ENCODE measurements at regions not wholly inside any gene's neighbourhood (a gene's known extent, or its start where the extent isn't known, plus 50 kb on each side); places are given as distances from the start of the nearest gene placed in this dataset.

DNA sequence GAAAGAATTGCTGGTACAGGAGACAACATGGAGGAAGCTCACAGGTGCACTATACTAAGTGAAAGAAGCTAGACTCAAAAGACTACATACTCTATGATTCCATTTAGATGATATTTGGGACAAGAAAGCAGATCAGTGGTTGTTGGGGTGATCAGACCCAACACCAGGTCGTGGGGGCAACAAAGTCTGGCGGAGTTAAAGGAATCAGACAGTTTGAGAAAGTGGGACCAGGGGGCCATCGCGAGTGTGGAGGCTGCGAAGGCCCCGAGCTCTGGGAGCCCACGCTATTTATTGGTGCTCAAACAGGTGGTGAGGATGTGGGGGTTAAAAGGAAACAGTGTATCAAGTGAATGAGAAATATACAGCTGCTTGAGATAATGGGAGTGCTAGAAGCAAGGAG is 282.8 kb upstream of the SGK1 start:
- Histone ChIP-seq H3K4me3 (no peak overlapping the region), H3K9ac (no peak overlapping the region), H3K27ac (no peak overlapping the region), H3K9me3 (ENCODE audit: low read depth) (no peaks in the 10 kb centered on the region), H3K9me2 (ENCODE audit: insufficient read depth) (no peaks in the 10 kb centered on the region), H3K4me2 (ENCODE audit: unreplicated experiment) (no peak overlapping the region), H4K20me1 (ENCODE audit: insufficient read depth) (no peaks in the 10 kb centered on the region), H3F3A (ENCODE audit: insufficient read depth) (no peaks in the 10 kb centered on the region), H3K79me2 (ENCODE audit: insufficient read depth) (no peaks in the 10 kb centered on the region), H2AFZ (no peak overlapping the region), H3K4me1 (ENCODE audit: insufficient read depth) (no peaks in the 10 kb centered on the region), H3K27me3 (replicated peaks; ENCODE audit: insufficient read depth) (no peaks in the 10 kb centered on the region), H3K36me3 (ENCODE audit: low read depth) (no peaks in the 10 kb centered on the region)
- no peak for TF ChIP-seq EZH2phosphoT487 (IDR thresholded peaks at IDR 0.05; ENCODE audit: insufficient read depth, low read depth)
- TF ChIP-seq EZH2 (IDR thresholded peaks at IDR 0.05; ENCODE audit: insufficient read depth, poor library complexity, severe bottlenecking): no peak
- in situ Hi-C loops (cut with MboI): no loop called here
- DNase-seq: no peak
- WGBS, 2 experiments (ENCODE audit: low coverage in 1 of 2, low lambda C conversion rate in 2 of 2, missing lambda C conversion rate in 2 of 2): 70 to 71% methylated on average over 7 of the region's 7 CpGs

DNA sequence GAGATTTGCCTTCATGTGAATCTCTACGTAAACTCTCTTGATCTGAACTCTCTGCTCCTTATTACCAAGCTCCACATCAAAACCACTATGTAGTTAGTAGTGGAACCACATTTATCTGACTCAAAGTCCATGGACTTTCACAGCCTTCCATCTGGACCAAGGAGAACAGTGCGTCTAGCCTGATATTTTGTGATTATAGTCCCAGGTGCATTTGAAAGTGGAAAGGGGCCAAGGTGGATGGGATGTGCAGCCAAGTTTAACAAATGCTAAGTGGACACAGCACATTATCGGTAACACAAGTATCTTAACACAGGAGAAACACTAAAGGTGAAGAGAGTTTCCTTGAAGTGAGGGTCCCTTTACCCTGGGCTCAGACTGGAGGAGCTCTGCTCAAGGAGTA is 281.2 kb upstream of the SGK1 start:
- no peaks in the 10 kb centered on the region for H3K36me3 ChIP-seq (ENCODE audit: low read depth)
- in situ Hi-C loops (cut with MboI): no loop called here
- no peak for TF ChIP-seq EZH2 (IDR thresholded peaks at IDR 0.05; ENCODE audit: insufficient read depth, poor library complexity, severe bottlenecking)
- no peak for TF ChIP-seq EZH2phosphoT487 (IDR thresholded peaks at IDR 0.05; ENCODE audit: insufficient read depth, low read depth)
- no peaks in the 10 kb centered on the region for H3K79me2 ChIP-seq (ENCODE audit: insufficient read depth)
- H3K9ac ChIP-seq: no peak overlapping the region
- H3K27me3 ChIP-seq (replicated peaks; ENCODE audit: insufficient read depth): no peaks in the 10 kb centered on the region
- H3K9me3 ChIP-seq (ENCODE audit: low read depth): no peaks in the 10 kb centered on the region
- H4K20me1 ChIP-seq (ENCODE audit: insufficient read depth): no peaks in the 10 kb centered on the region
- WGBS, 2 experiments (ENCODE audit: low coverage in 1 of 2, low lambda C conversion rate in 2 of 2, missing lambda C conversion rate in 2 of 2): 78 to 89% methylated on average over 3 of the region's 3 CpGs
- no peak overlapping the region for H3K4me2 ChIP-seq (ENCODE audit: unreplicated experiment)
- no peaks in the 10 kb centered on the region for H3F3A ChIP-seq (ENCODE audit: insufficient read depth)
- DNase-seq: no peak
- H3K9me2 ChIP-seq (ENCODE audit: insufficient read depth): no peaks in the 10 kb centered on the region
- no peaks in the 10 kb centered on the region for H3K4me1 ChIP-seq (ENCODE audit: insufficient read depth)
- H3K4me3 ChIP-seq: no peak overlapping the region
- no peak overlapping the region for H2AFZ ChIP-seq
- H3K27ac ChIP-seq: no peak overlapping the region

DNA sequence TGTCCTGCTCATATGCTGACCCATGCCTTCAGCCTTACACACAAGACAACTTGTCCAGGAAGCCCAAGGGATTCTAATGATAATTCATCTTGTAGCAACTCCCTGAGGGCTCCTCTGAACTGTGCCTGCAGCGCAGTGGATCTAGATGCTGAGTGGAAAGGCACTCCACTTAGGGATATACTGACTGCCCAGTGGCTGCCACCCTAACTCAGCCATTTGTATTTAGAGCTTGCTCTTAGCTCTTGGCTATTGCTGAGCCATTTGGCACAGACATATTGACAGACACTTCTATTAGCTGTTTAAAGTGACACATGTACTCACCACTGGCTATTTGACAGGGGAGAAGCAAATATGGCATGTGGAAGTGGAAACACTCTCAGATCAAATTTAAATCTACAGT is 278.3 kb upstream of the SGK1 start:
- Histone ChIP-seq H4K20me1 (ENCODE audit: insufficient read depth) (no peaks in the 10 kb centered on the region), H3K9ac (no peak overlapping the region), H3K4me3 (no peak overlapping the region), H3F3A (ENCODE audit: insufficient read depth) (peaks cover 1% of the 10 kb centered on the region), H3K4me1 (ENCODE audit: insufficient read depth) (no peaks in the 10 kb centered on the region; the same call in 1 of the 2 replicates), H3K27me3 (replicated peaks; ENCODE audit: insufficient read depth) (no peaks in the 10 kb centered on the region), H2AFZ (no peak overlapping the region), H3K9me2 (ENCODE audit: insufficient read depth) (no peaks in the 10 kb centered on the region), H3K36me3 (ENCODE audit: low read depth) (no peaks in the 10 kb centered on the region), H3K79me2 (ENCODE audit: insufficient read depth) (no peaks in the 10 kb centered on the region), H3K9me3 (ENCODE audit: low read depth) (no peaks in the 10 kb centered on the region), H3K27ac (no peak overlapping the region), H3K4me2 (ENCODE audit: unreplicated experiment) (no peak overlapping the region)
- no peak for DNase-seq
- WGBS, 2 experiments (ENCODE audit: low coverage in 1 of 2, low lambda C conversion rate in 2 of 2, missing lambda C conversion rate in 2 of 2): 100% methylated on average over 1 of the region's 1 CpG
- in situ Hi-C loops (cut with MboI): no loop called here
- TF ChIP-seq EZH2phosphoT487 (IDR thresholded peaks at IDR 0.05; ENCODE audit: insufficient read depth, low read depth): no peak
- TF ChIP-seq EZH2 (IDR thresholded peaks at IDR 0.05; ENCODE audit: insufficient read depth, poor library complexity, severe bottlenecking): no peak

DNA sequence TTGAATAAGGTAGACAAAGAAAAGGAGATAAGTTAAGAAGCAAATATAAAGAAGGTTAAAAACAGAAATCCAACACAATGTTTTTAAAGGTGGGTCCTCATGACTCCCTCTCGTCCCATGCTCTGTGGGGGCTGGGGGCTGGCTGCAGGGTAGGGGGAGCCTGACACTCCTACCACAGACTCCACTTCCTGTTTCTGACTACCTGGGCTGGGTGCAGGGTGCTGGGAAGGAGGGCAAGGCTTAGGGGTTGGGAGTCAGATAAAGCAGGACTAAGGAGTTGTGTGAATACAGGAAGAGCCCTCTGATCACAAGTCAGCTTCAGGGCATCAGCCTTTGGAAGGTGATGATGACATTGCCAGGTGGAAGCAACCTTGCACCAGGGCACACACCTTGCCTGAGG is 277.0 kb upstream of the SGK1 start:
- no peaks in the 10 kb centered on the region for H3K79me2 ChIP-seq (ENCODE audit: insufficient read depth)
- H3K4me2 ChIP-seq (ENCODE audit: unreplicated experiment): no peak overlapping the region
- H3F3A ChIP-seq (ENCODE audit: insufficient read depth): peaks cover 14% of the 10 kb centered on the region
- 97 to 100% methylated on average over 1 of the region's 1 CpG for WGBS, 2 experiments (ENCODE audit: low coverage in 1 of 2, low lambda C conversion rate in 2 of 2, missing lambda C conversion rate in 2 of 2)
- no peaks in the 10 kb centered on the region for H3K27me3 ChIP-seq (replicated peaks; ENCODE audit: insufficient read depth)
- no peak for TF ChIP-seq EZH2 (IDR thresholded peaks at IDR 0.05; ENCODE audit: insufficient read depth, poor library complexity, severe bottlenecking)
- TF ChIP-seq EZH2phosphoT487 (IDR thresholded peaks at IDR 0.05; ENCODE audit: insufficient read depth, low read depth): no peak
- peaks cover 10% of the 10 kb centered on the region for H3K4me1 ChIP-seq (ENCODE audit: insufficient read depth)
- H3K9me2 ChIP-seq (ENCODE audit: insufficient read depth): no peaks in the 10 kb centered on the region
- in situ Hi-C loops (cut with MboI): no loop called here
- no peak for DNase-seq
- no peak overlapping the region for H3K4me3 ChIP-seq
- H3K9me3 ChIP-seq (ENCODE audit: low read depth): no peaks in the 10 kb centered on the region
- no peak overlapping the region for H2AFZ ChIP-seq
- no peak overlapping the region for H3K27ac ChIP-seq
- no peaks in the 10 kb centered on the region for H4K20me1 ChIP-seq (ENCODE audit: insufficient read depth)
- no peaks in the 10 kb centered on the region for H3K36me3 ChIP-seq (ENCODE audit: low read depth)
- no peak overlapping the region for H3K9ac ChIP-seq

DNA sequence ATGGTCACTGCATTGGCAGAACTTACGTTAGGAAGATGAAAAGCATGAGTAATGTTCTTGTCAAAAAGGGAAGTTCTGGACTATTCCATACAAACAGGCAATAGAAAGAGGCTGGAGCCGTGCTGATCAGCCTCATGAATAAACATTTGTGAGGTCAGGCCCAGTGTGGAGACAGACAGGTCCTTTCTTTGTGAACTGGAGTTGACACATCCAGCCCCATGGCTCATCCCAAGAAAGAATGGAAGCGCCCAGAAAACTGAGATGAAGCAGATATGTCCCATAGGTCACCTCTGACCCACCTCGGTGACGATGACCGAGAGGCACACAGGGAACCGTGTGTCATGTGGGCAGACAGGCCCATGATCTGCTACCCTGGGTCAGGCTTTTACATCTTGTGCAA is 276.0 kb upstream of the SGK1 start:
- 95 to 96% methylated on average over 7 of the region's 7 CpGs for WGBS, 2 experiments (ENCODE audit: low coverage in 1 of 2, low lambda C conversion rate in 2 of 2, missing lambda C conversion rate in 2 of 2)
- no peaks in the 10 kb centered on the region for H3K79me2 ChIP-seq (ENCODE audit: insufficient read depth)
- H3K27ac ChIP-seq: no peak overlapping the region
- no peaks in the 10 kb centered on the region for H3K27me3 ChIP-seq (replicated peaks; ENCODE audit: insufficient read depth)
- H3K36me3 ChIP-seq (ENCODE audit: low read depth): no peaks in the 10 kb centered on the region
- peaks cover 18% of the 10 kb centered on the region for H3K4me1 ChIP-seq (ENCODE audit: insufficient read depth)
- no peak for TF ChIP-seq EZH2 (IDR thresholded peaks at IDR 0.05; ENCODE audit: insufficient read depth, poor library complexity, severe bottlenecking)
- no peak for TF ChIP-seq EZH2phosphoT487 (IDR thresholded peaks at IDR 0.05; ENCODE audit: insufficient read depth, low read depth)
- H3K9ac ChIP-seq: no peak overlapping the region
- no peaks in the 10 kb centered on the region for H3K9me2 ChIP-seq (ENCODE audit: insufficient read depth)
- peaks cover 17% of the 10 kb centered on the region for H3F3A ChIP-seq (ENCODE audit: insufficient read depth)
- H4K20me1 ChIP-seq (ENCODE audit: insufficient read depth): no peaks in the 10 kb centered on the region
- DNase-seq: no peak
- in situ Hi-C loops (cut with MboI): no loop called here
- no peaks in the 10 kb centered on the region for H3K9me3 ChIP-seq (ENCODE audit: low read depth)
- no peak overlapping the region for H3K4me3 ChIP-seq
- H3K4me2 ChIP-seq (ENCODE audit: unreplicated experiment): no peak overlapping the region
- no peak overlapping the region for H2AFZ ChIP-seq
